ENCODE measurements at regions not wholly inside any gene's neighbourhood (a gene's known extent, or its start where the extent isn't known, plus 50 kb on each side); places are given as distances from the start of the nearest gene placed in this dataset.
"Not testable (repeated sequence)": the region's sequence is repeated elsewhere in the genome, so short reads cannot be mapped to it uniquely, and the experiment has no call there.

DNA sequence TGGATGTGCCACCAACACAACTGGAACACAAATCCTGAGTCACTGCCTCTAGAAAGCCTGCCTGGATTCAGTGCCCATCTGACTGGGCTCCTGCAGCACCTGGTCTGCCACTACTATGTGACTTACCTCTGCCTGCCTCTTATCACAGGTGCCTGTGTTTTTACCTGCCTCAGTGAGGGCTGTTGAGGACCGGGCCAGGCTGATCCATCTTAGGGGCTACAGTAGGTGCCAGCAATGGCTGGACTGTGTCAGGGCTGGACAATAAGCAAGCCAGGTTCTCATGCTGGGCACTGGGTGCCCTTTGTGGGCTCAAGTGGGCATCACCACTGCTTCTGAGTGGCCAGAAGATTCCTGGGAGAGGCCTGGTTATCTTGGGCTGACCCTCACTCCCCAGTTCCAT, 948.6 kb upstream of the TPTE start:
- DNase-seq (ENCODE audit: low spot score in 2 of 2, unreplicated experiment in 2 of 2); H3K4me3 Mint-ChIP-seq; H3K27me3 Mint-ChIP-seq (ENCODE audit: low read depth); H3K27ac Mint-ChIP-seq; H3K4me1 Mint-ChIP-seq; H3K36me3 Mint-ChIP-seq: not testable (repeated sequence)
- peaks cover 11% of the 10 kb centered on the region for H3K9me3 Mint-ChIP-seq

- H3K9me3 Mint-ChIP-seq; H3K27me3 Mint-ChIP-seq (ENCODE audit: low read depth); DNase-seq (ENCODE audit: low spot score in 2 of 2, unreplicated experiment in 2 of 2); H3K4me3 Mint-ChIP-seq; H3K36me3 Mint-ChIP-seq; H3K4me1 Mint-ChIP-seq; H3K27ac Mint-ChIP-seq: not testable (repeated sequence)
These were observed 947.9 kb upstream of the TPTE start for GRCh38 chr21:9573528-9573927.

GRCh38 chr21:9579275-9579674, 942.1 kb upstream of the TPTE start:
- H3K4me3 Mint-ChIP-seq; H3K36me3 Mint-ChIP-seq; H3K27ac Mint-ChIP-seq; H3K27me3 Mint-ChIP-seq (ENCODE audit: low read depth); H3K4me1 Mint-ChIP-seq; DNase-seq (ENCODE audit: low spot score in 2 of 2, unreplicated experiment in 2 of 2); H3K9me3 Mint-ChIP-seq: not testable (repeated sequence)

GRCh38 chr21:9587941-9588340, 933.4 kb upstream of the TPTE start:
- not testable (repeated sequence) for H3K27ac Mint-ChIP-seq; DNase-seq (ENCODE audit: low spot score in 2 of 2, unreplicated experiment in 2 of 2); H3K27me3 Mint-ChIP-seq (ENCODE audit: low read depth); H3K36me3 Mint-ChIP-seq; H3K4me3 Mint-ChIP-seq; H3K9me3 Mint-ChIP-seq; H3K4me1 Mint-ChIP-seq

DNA sequence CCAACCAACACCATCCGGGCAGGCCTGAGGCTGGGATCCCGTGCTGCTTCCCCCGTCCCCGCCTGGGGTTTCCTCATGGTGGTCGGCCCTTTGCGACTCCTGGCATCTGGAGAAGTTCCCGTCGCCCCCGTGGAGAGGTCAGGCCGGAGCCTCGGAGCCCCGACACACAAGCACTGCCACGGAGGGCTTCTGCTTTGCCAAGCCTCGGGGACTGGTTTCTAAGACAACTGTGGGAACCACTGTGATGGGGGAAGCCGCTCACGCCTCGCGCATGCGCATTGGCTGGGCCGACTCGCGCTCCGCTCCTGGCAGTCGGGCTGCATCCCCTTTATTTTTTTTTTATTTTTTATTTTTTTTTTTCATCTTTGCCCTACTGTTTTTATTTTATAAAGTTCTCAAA, 928.8 kb upstream of the TPTE start:
- DNase-seq (ENCODE audit: low spot score in 2 of 2, unreplicated experiment in 2 of 2); H3K4me3 Mint-ChIP-seq; H3K36me3 Mint-ChIP-seq: not testable (repeated sequence)

DNA sequence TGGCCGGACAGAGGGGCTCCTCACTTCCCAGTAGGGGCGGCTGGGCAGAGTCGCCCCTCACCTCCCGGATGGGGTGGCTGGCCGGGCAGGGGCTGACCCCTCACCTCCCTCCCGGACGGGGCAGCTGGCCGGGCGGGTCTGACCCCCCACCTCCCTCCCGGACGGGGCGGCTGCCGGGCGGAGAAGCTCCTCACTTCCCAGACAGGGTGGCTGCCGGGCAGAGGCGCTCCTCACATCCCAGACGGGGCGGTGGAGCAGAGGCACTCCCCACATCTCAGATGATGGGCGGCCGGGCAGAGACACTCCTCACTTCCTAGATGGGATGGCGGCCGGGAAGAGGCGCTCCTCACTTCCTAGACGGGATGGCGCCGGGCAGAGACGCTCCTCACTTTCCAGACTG, 927.7 kb upstream of the TPTE start:
- H3K36me3 Mint-ChIP-seq; H3K27ac Mint-ChIP-seq; H3K27me3 Mint-ChIP-seq (ENCODE audit: low read depth); H3K4me1 Mint-ChIP-seq; H3K4me3 Mint-ChIP-seq; H3K9me3 Mint-ChIP-seq; DNase-seq (ENCODE audit: low spot score in 2 of 2, unreplicated experiment in 2 of 2): not testable (repeated sequence)

More for the DNA sequence above, 928.8 kb upstream of the TPTE start:
- H3K4me1 Mint-ChIP-seq; H3K27me3 Mint-ChIP-seq (ENCODE audit: low read depth); H3K27ac Mint-ChIP-seq; H3K9me3 Mint-ChIP-seq: not testable (repeated sequence)

GRCh38 chr21:9614011-9614410, 907.4 kb upstream of the TPTE start:
- H3K27ac Mint-ChIP-seq; H3K9me3 Mint-ChIP-seq; H3K36me3 Mint-ChIP-seq; H3K4me1 Mint-ChIP-seq; H3K27me3 Mint-ChIP-seq (ENCODE audit: low read depth); DNase-seq (ENCODE audit: low spot score in 2 of 2, unreplicated experiment in 2 of 2); H3K4me3 Mint-ChIP-seq: not testable (repeated sequence)

GRCh38 chr21:9621121-9621793, 900.1 kb upstream of the TPTE start:
- not testable (repeated sequence) for DNase-seq (ENCODE audit: low spot score in 2 of 2, unreplicated experiment in 2 of 2); H3K27me3 Mint-ChIP-seq (ENCODE audit: low read depth); H3K4me3 Mint-ChIP-seq; H3K27ac Mint-ChIP-seq; H3K9me3 Mint-ChIP-seq; H3K36me3 Mint-ChIP-seq; H3K4me1 Mint-ChIP-seq

DNA sequence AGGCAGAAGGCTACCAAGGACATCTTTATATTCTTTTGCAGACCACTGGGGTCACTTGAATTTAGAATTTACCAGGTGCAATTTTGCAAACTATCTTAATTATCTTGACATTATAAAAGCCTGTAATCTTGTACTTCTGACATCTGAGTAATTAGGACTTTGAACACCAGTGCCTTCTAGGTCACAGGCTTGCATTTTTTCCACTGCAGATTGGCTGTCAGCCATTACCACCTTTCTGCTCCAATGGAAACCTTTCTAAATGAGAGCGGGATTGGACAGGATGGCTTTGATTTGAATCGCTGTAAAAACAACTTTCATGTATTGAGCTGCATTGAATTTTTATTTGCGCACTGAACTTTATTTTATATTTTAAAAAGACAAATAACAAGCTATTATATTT, 893.3 kb upstream of the TPTE start:
- H3K36me3 Mint-ChIP-seq; H3K9me3 Mint-ChIP-seq; H3K27me3 Mint-ChIP-seq (ENCODE audit: low read depth); DNase-seq (ENCODE audit: low spot score in 2 of 2, unreplicated experiment in 2 of 2); H3K27ac Mint-ChIP-seq; H3K4me1 Mint-ChIP-seq; H3K4me3 Mint-ChIP-seq: not testable (repeated sequence)

GRCh38 chr21:9647409-9647808, 874.0 kb upstream of the TPTE start:
- not testable (repeated sequence) for H3K4me1 Mint-ChIP-seq; H3K27me3 Mint-ChIP-seq (ENCODE audit: low read depth); H3K4me3 Mint-ChIP-seq; DNase-seq (ENCODE audit: low spot score in 2 of 2, unreplicated experiment in 2 of 2); H3K36me3 Mint-ChIP-seq; H3K27ac Mint-ChIP-seq
- H3K9me3 Mint-ChIP-seq, result peaks cover 32% of the 10 kb centered on the region

- not testable (repeated sequence) for H3K27ac Mint-ChIP-seq; H3K27me3 Mint-ChIP-seq (ENCODE audit: low read depth); DNase-seq (ENCODE audit: low spot score in 2 of 2, unreplicated experiment in 2 of 2); H3K36me3 Mint-ChIP-seq; H3K4me1 Mint-ChIP-seq; H3K4me3 Mint-ChIP-seq
- H3K9me3 Mint-ChIP-seq, result peaks cover 37% of the 10 kb centered on the region
These were observed 873.1 kb upstream of the TPTE start for GRCh38 chr21:9648331-9648730.

DNA sequence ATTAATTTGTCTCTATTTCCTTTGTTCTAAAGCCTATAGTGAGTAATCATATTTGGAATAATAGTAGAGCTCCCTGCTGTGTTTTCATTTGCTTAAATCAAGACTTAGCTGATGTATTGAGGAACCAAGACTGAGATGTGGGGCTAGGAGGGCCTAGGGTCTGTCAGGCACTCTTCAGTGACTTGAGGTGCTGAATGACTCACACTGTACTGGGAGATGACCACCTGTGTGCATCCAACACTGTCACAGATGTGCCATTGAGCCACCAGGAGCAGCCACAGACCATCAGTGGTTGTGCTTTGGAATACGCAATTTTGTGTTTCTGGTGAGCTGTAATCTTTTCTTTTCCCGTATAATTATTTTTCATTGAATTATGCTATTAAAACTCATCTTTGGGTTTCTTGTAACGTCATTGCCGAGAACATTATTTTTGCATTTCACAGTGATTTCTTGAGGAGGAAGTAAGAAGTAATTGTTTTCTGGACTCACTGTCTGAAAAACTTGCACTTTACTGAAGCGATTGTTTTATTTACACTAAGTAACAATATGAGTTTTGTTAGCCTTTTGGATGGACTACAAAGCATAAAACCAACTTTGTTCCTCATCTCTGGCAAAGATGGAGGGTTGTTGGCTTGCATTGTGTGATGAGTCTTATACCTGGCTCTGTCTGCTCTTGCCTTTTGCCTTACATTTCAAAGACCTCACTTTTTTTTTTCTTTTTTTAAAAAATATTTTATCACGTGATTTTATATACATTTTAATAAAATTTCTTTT, 872.2 kb upstream of the TPTE start:
- H3K4me3 Mint-ChIP-seq; H3K27ac Mint-ChIP-seq; H3K27me3 Mint-ChIP-seq (ENCODE audit: low read depth); H3K4me1 Mint-ChIP-seq; DNase-seq (ENCODE audit: low spot score in 2 of 2, unreplicated experiment in 2 of 2); H3K36me3 Mint-ChIP-seq: not testable (repeated sequence)
- peaks cover 37% of the 10 kb centered on the region for H3K9me3 Mint-ChIP-seq

GRCh38 chr21:9652819-9653218, 868.6 kb upstream of the TPTE start:
- DNase-seq (ENCODE audit: low spot score in 2 of 2, unreplicated experiment in 2 of 2); H3K4me1 Mint-ChIP-seq; H3K27ac Mint-ChIP-seq; H3K27me3 Mint-ChIP-seq (ENCODE audit: low read depth); H3K4me3 Mint-ChIP-seq; H3K36me3 Mint-ChIP-seq: not testable (repeated sequence)
- peaks cover 39% of the 10 kb centered on the region for H3K9me3 Mint-ChIP-seq

- H3K36me3 Mint-ChIP-seq; H3K4me3 Mint-ChIP-seq; DNase-seq (ENCODE audit: low spot score in 2 of 2, unreplicated experiment in 2 of 2); H3K27ac Mint-ChIP-seq; H3K27me3 Mint-ChIP-seq (ENCODE audit: low read depth); H3K4me1 Mint-ChIP-seq: not testable (repeated sequence)
- peaks cover 34% of the 10 kb centered on the region for H3K9me3 Mint-ChIP-seq
These were observed 866.2 kb upstream of the TPTE start for GRCh38 chr21:9655221-9655620.
